ENCODE measurements at regions not wholly inside any gene's neighbourhood (a gene's known extent, or its start where the extent isn't known, plus 50 kb on each side); places are given as distances from the start of the nearest gene placed in this dataset.

- TF ChIP-seq CTCF (tag by site-specific recombination; IDR thresholded peaks at IDR 0.05), result no peak
- TF ChIP-seq ZNF202 (tag by site-specific recombination; IDR thresholded peaks at IDR 0.05; ENCODE audit: borderline replicate concordance), result no peak
- TF ChIP-seq YY1 (tag by site-specific recombination; IDR thresholded peaks at IDR 0.05), result no peak
- TF ChIP-seq TCF7L2 (IDR thresholded peaks at IDR 0.05; ENCODE audit: borderline replicate concordance, low read depth, low read length), result no peak
- TF ChIP-seq ZNF623 (tag by site-specific recombination; IDR thresholded peaks at IDR 0.05), result no peak
- no peak for TF ChIP-seq ZNF785 (tag by site-specific recombination; IDR thresholded peaks at IDR 0.05)
- no peak for TF ChIP-seq ZNF521 (tag by site-specific recombination; IDR thresholded peaks at IDR 0.05)
- no peak for TF ChIP-seq ZNF391 (tag by site-specific recombination; IDR thresholded peaks at IDR 0.05; ENCODE audit: borderline replicate concordance, low read depth)
- TF ChIP-seq REST (tag by site-specific recombination; IDR thresholded peaks at IDR 0.05), result no peak
- TF ChIP-seq ZSCAN23 (tag by site-specific recombination; IDR thresholded peaks at IDR 0.05), result no peak
- TF ChIP-seq ELK4 (IDR thresholded peaks at IDR 0.05; ENCODE audit: borderline replicate concordance, low read depth, low read length), result no peak
These were observed 145.4 kb upstream of the E2F7 start for GRCh38 chr12:77210724-77211123.

Data from HEK293 (cell line).